ENCODE measurements at regions not wholly inside any gene's neighbourhood (a gene's known extent, or its start where the extent isn't known, plus 50 kb on each side); places are given as distances from the start of the nearest gene placed in this dataset.

DNA sequence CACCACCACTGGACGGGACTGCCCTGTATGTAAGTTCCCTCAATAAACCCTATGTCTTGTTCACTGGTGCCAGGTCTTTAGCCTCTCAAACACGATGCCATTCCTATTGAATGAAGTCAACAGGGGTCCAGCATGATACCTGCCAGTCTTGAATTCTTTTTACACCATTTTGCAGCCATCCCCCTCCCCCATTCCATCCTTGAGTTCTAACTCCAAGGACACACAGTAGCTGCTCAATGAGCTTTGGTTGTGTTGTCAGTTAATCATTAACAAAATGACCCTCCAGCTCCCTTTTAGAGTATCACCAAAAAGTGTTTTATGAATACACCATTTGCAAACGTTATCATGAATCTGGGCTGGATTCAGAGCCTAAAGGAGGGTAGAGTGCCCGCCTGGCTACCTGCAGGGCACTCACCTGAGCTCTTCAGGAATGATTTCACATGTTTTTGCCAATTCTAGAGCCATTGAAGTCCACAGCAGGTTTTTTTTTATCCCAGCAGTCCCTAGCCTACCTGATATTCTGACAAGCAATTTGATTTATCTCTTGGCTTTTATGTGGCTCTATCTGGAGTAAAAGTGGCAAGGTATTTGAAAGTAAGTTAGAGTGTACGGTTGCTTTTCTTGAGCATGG is 271.8 kb downstream of the SMARCA2 start:
- CTCF ChIA-PET, result no interaction called here
- ATAC-seq (no peak), DNase-seq (no peak)
- no peak overlapping the region for H3K4me3 Mint-ChIP-seq
- H3K36me3 Mint-ChIP-seq, result no peaks in the 10 kb centered on the region
- peaks cover 19% of the 10 kb centered on the region for H3K27me3 Mint-ChIP-seq
- H3K4me1 Mint-ChIP-seq, result no peaks in the 10 kb centered on the region
- H3K27ac Mint-ChIP-seq, result no peak overlapping the region
- H3K9me3 Mint-ChIP-seq (ENCODE audit: low read depth), result no peaks in the 10 kb centered on the region

DNA sequence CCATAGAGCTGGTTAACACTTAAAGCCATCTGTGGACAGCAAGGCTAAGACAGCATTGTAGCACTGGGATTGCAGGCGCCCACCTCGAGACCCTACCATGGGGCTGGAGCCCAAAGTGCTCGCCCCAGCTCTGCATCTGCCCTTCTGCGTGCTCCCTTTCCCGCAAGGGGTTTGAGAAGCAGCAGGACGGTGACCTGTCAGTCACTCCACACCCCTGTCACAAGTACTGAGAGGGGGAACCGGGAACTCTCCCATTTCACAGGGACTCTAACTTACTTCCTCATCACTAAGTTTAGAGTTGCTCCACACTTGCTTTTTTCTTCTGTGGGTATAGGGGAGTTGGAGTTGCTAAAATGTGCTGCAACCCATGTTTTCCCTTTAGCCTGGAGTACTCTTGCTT is 273.2 kb downstream of the SMARCA2 start:
- no peaks in the 10 kb centered on the region for H3K9me3 Mint-ChIP-seq (ENCODE audit: low read depth)
- no peak overlapping the region for H3K4me3 Mint-ChIP-seq
- peaks cover 28% of the 10 kb centered on the region for H3K27me3 Mint-ChIP-seq
- CTCF ChIA-PET, result no interaction called here
- ATAC-seq, result no peak
- no peak for DNase-seq
- no peak overlapping the region for H3K27ac Mint-ChIP-seq
- no peaks in the 10 kb centered on the region for H3K36me3 Mint-ChIP-seq
- H3K4me1 Mint-ChIP-seq, result no peaks in the 10 kb centered on the region

DNA sequence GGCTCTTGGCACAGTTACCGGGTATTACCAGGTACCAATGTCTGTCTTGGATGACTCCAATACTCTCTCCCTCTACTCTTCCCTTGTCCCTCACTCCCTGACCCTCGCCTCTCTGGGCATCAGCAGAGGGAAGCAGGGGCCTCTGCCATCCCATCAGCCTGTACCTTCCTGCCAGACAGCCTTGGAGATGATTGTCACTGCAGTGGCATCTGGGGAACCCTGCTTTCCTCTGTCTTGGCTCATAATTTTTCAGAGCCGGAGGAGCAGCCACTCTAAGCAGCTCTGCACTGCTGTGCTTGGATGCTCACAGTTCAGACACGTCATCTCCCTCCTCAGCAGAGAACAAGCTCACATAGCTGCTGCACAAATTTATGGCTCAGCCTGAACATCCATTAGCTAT is 274.1 kb downstream of the SMARCA2 start:
- Mint-ChIP-seq H3K27ac (no peak overlapping the region), H3K4me3 (no peak overlapping the region)
- CTCF ChIA-PET, result no interaction called here

DNA sequence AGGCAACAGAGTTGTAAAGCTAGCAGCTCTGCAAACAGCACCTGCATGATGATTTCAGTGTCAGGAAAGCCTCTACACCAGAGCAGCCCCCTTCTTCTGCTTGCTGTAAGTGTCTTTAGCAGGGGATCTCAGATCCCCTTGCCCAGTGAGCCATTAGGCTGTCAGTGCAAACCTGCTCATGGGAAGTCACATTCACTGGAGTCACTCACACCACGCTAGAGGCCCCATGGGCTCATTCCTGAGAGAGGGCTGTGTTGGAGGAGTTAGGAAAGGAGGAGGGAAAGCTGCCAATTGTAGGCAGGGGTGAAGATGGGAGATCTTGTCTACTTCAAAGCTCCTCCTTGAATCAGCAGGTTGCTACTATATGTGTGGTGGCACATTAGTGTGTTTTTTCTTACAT is 275.2 kb downstream of the SMARCA2 start:
- peaks cover 29% of the 10 kb centered on the region for H3K27me3 Mint-ChIP-seq
- no peaks in the 10 kb centered on the region for H3K4me1 Mint-ChIP-seq
- CTCF ChIA-PET, result no interaction called here
- ATAC-seq (no peak), DNase-seq (no peak)
- H3K4me3 Mint-ChIP-seq, result no peak overlapping the region
- H3K9me3 Mint-ChIP-seq (ENCODE audit: low read depth), result no peaks in the 10 kb centered on the region
- no peak overlapping the region for H3K27ac Mint-ChIP-seq
- H3K36me3 Mint-ChIP-seq, result no peaks in the 10 kb centered on the region

More for the DNA sequence above, 274.1 kb downstream of the SMARCA2 start:
- ATAC-seq (no peak), DNase-seq (no peak)
- Mint-ChIP-seq H3K9me3 (ENCODE audit: low read depth) (no peaks in the 10 kb centered on the region), H3K27me3 (peaks cover 29% of the 10 kb centered on the region), H3K36me3 (no peaks in the 10 kb centered on the region), H3K4me1 (no peaks in the 10 kb centered on the region)

DNA sequence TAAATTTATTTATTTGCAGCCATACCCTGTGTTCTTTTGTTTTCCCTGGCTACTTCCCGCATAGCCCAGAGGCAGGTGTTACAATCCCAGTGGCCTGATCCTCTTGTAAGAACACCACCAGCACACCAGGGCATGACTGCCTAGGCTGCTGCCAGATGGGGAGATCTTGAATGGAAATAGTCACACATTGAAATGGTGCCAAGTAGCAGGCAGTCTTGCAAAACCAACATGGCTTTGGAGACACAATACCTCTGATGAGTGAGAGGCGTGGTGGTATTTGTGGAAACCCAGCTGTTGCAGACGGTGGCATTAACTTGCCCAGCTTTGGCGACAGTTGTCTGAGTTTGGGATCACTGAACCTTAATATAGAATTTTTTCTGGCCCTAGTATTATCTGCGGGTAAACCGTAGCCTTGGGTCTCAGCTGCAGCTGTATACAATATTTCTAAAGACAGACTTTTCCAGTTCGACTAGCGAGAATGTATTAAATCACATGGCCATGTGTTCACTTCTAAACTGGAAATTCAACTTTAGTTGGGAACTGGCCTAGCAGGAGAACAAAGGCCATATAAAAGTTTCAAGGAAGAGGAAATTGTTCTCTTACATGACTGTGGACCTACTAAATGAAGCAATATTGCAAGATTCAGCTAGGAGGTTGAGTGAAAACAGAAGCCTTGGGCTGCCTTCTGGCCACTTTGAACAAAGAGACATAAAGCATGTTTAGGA is 277.0 kb downstream of the SMARCA2 start:
- CTCF ChIA-PET, result no interaction called here
- DNase-seq, result no peak
- no peaks in the 10 kb centered on the region for H3K36me3 Mint-ChIP-seq
- no peak for ATAC-seq
- H3K4me1 Mint-ChIP-seq, result no peaks in the 10 kb centered on the region
- no peak overlapping the region for H3K4me3 Mint-ChIP-seq
- H3K27ac Mint-ChIP-seq, result no peak overlapping the region
- peaks cover 22% of the 10 kb centered on the region for H3K27me3 Mint-ChIP-seq
- H3K9me3 Mint-ChIP-seq (ENCODE audit: low read depth), result no peaks in the 10 kb centered on the region

DNA sequence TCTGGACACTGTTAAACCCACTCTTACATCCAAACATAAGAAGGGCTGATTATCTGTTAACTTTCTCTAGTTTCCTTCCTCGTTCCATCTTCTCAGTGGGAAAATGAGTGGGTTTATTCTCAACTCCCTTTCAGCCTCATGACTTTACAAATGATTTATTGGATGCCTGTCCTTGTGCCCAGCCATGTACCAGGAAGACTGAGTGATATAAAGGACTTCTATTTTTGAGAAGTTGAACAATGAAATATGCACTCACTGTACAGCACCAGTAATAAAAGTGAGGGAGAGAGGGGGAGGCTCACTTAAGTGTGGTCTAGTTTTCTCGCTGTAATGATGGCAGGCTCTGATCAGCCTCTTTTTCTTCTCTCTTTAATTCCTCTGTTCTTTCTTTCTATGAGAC is 277.6 kb downstream of the SMARCA2 start:
- DNase-seq (no peak), ATAC-seq (no peak)
- CTCF ChIA-PET, result no interaction called here
- H3K27ac Mint-ChIP-seq, result no peak overlapping the region
- H3K4me1 Mint-ChIP-seq, result no peaks in the 10 kb centered on the region
- H3K9me3 Mint-ChIP-seq (ENCODE audit: low read depth), result no peaks in the 10 kb centered on the region
- no peak overlapping the region for H3K4me3 Mint-ChIP-seq
- no peaks in the 10 kb centered on the region for H3K36me3 Mint-ChIP-seq
- peaks cover 21% of the 10 kb centered on the region for H3K27me3 Mint-ChIP-seq

DNA sequence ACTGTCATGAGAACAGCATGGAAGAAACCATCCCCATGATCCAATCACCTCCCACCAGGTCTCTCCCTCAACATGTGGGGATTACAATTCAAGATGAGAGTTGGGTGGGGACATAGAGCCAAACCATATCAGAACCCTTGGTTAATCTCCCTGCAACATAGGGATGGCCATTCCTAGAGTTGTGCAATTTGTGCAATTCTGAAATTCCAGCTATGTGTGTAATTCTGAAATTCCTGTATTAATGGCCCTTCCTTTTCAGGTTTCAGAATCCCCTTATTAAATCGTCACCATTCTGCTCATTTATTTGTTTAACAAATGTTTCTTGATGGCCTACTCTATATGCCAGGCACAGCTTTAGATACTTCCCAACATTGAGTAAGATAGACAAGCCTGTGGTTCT is 282.6 kb downstream of the SMARCA2 start:
- CTCF ChIA-PET, result no interaction called here
- Mint-ChIP-seq H3K27ac (no peak overlapping the region), H3K9me3 (ENCODE audit: low read depth) (peaks cover 2% of the 10 kb centered on the region), H3K4me3 (no peak overlapping the region), H3K27me3 (peaks cover 12% of the 10 kb centered on the region), H3K4me1 (no peaks in the 10 kb centered on the region), H3K36me3 (no peaks in the 10 kb centered on the region)
- DNase-seq (no peak), ATAC-seq (no peak)

DNA sequence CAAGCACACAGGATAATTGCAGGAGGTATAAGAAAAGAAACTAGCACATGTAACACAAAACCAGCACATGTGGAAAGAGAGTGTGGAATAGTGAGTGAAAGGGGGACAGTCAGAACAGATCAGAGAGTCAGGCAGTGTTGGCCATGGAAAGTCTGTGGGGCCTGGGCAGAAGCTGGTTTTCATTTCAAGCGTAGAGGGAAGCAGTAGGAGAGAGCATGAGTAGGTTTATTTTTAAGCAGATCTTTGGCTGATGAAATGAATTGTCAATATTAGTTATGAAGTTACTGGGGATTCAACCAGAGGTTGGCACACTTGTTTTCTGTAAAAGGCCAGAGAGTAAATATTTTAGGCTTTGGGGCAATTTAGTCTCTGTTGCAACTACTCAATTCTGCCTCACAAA is 283.1 kb downstream of the SMARCA2 start:
- Mint-ChIP-seq H3K4me1 (no peaks in the 10 kb centered on the region), H3K36me3 (no peaks in the 10 kb centered on the region), H3K27ac (no peak overlapping the region), H3K4me3 (no peak overlapping the region), H3K27me3 (peaks cover 7% of the 10 kb centered on the region), H3K9me3 (ENCODE audit: low read depth) (peaks cover 2% of the 10 kb centered on the region)
- CTCF ChIA-PET, result no interaction called here
- DNase-seq (no peak), ATAC-seq (no peak)

DNA sequence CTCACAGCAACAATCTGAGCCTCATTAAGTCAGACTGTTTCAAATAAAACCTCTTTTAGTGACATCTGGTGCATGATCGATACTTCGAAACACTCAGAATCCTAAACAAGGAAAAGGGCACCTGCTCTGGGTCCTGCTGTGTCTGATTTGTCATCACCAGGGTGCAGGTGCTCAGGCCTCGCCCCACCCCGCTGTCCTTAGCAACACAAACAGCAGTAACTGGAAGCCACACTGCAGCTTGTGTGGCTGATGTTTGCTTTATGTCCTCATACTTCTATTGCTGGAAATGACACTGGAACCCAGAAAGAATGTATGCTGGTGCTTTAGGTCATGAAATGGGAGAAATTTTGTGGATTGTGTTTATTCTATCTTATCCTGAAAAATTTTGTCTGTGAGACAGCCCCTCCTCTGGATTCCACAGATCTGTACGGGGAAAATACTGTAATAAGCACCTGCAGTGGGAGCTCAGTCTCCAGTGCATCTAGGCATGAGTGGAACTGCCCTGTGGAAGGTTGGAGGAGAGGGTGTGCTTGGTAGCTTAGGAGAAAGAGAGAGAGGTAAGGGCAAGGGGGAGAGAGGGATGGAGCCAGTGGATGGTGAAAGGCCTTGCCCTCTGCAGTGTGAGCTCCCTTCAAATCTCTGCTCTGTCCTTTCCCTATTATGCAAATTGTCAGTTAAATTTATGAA is 284.2 kb downstream of the SMARCA2 start:
- CTCF ChIA-PET, result no interaction called here
- no peaks in the 10 kb centered on the region for H3K4me1 Mint-ChIP-seq
- no peak overlapping the region for H3K27ac Mint-ChIP-seq
- peaks cover 2% of the 10 kb centered on the region for H3K27me3 Mint-ChIP-seq
- no peak for DNase-seq
- H3K36me3 Mint-ChIP-seq, result no peaks in the 10 kb centered on the region
- H3K9me3 Mint-ChIP-seq (ENCODE audit: low read depth), result peaks cover 2% of the 10 kb centered on the region
- no peak for ATAC-seq
- no peak overlapping the region for H3K4me3 Mint-ChIP-seq

DNA sequence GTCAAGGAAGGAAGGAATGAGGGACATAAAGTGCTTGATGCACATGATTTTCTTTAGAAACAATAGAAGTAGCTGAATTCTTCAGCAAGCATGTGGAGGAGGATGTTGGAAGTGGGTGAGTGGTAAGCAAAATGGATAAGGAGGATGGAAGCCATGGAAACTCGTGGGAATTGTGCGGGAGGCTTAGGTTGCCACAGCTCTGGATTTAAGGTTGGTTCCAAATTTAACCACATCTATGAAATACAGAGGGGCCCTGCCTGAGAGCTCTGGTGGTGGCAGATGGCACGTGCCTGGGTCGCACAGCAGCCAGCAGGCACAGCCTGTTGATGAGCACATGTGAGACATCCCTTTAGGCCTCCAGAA is 284.7 kb downstream of the SMARCA2 start:
- Mint-ChIP-seq H3K27me3 (peaks cover 2% of the 10 kb centered on the region), H3K9me3 (ENCODE audit: low read depth) (peaks cover 2% of the 10 kb centered on the region), H3K4me1 (no peaks in the 10 kb centered on the region), H3K36me3 (no peaks in the 10 kb centered on the region), H3K4me3 (no peak overlapping the region), H3K27ac (no peak overlapping the region)
- CTCF ChIA-PET, result no interaction called here
- DNase-seq (no peak), ATAC-seq (no peak)

DNA sequence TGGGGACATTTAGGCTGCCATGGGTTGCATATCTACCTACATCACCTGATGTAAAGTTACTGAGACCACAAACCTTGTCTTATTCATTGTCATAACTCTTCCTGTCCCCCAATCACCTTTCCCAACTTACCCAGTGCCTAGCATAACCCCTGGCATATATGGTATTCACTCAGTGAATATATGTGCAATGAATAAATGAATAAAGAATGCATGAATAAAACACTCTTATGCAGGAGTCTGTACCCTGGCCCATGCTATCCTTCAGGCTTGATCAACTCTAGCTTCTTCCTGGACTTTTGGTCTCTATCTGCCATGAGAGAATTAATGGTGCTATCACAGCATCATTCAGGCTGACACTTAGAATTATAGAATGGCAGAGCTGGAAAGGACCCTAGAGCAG is 285.2 kb downstream of the SMARCA2 start:
- CTCF ChIA-PET, result no interaction called here
- Mint-ChIP-seq H3K27me3 (peaks cover 2% of the 10 kb centered on the region), H3K4me3 (no peak overlapping the region), H3K27ac (no peak overlapping the region), H3K36me3 (no peaks in the 10 kb centered on the region), H3K4me1 (no peaks in the 10 kb centered on the region), H3K9me3 (ENCODE audit: low read depth) (peaks cover 2% of the 10 kb centered on the region)
- ATAC-seq (no peak), DNase-seq (no peak)

DNA sequence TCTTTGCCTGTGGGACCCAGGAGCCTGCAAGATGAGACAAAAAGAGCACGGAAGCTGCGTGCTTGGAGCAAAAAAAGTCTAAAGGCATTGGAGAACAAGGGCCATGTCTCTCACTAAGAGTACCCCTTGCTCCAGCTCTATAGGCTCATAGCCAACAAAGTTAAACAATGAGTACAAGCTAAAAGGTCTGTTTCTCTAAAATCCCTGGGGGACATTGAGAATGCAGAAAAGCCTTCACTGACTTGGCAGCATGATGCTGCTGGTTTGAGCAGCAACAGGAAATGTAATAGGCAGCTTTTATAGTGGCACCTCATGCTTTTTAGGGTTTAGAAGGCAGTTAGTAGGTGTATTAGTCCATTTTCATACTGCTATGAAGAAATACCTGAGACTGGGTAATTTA is 287.5 kb downstream of the SMARCA2 start:
- H3K36me3 Mint-ChIP-seq, result no peaks in the 10 kb centered on the region
- no peak for DNase-seq
- H3K4me1 Mint-ChIP-seq, result no peaks in the 10 kb centered on the region
- CTCF ChIA-PET, result no interaction called here
- no peak overlapping the region for H3K4me3 Mint-ChIP-seq
- peaks cover 2% of the 10 kb centered on the region for H3K9me3 Mint-ChIP-seq (ENCODE audit: low read depth)
- no peak for ATAC-seq
- peaks cover 2% of the 10 kb centered on the region for H3K27me3 Mint-ChIP-seq
- H3K27ac Mint-ChIP-seq, result no peak overlapping the region

DNA sequence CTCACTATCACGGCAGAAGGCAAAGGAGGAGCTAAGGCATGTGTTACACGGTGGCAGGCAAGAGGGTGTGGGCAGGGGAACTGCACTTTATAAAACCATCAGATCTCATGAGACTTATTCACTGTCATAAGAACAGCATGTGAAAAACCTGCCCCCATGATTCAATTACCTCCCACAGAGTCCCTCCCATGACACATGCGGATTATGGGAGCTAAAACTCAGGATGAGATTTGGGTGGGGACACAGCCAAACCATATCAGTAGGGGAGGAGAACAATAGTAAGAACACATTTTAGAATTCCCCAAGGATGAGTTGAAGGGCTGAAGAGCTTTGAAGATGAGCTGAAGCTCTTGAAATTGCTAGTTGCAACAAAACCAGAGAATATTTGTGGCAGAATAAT is 287.9 kb downstream of the SMARCA2 start:
- Mint-ChIP-seq H3K4me3 (no peak overlapping the region), H3K9me3 (ENCODE audit: low read depth) (peaks cover 2% of the 10 kb centered on the region), H3K36me3 (no peaks in the 10 kb centered on the region), H3K27ac (no peak overlapping the region), H3K27me3 (peaks cover 2% of the 10 kb centered on the region), H3K4me1 (no peaks in the 10 kb centered on the region)
- CTCF ChIA-PET, result no interaction called here
- DNase-seq, result no peak
- ATAC-seq, result no peak

DNA sequence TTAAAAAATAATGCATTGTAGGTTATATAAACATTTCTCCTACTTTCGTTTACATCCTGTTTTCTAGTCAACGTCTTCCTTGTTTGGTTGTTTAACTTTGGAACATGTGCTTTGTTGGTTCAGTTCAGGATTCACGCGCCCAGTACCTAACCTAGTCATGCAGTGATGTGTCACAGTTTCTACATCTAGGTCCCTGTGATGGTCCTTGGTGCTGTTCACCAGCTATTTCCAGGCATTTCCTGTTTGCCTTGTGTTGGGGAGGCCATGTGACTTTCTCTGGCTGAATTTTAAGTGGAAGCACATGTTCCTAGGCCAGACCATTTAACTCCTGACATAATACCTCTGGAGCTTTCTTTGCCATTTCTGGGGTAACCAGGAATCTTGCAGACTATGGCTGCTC is 292.3 kb downstream of the SMARCA2 start:
- CTCF ChIA-PET, result no interaction called here
- Mint-ChIP-seq H3K4me3 (no peak overlapping the region), H3K36me3 (no peaks in the 10 kb centered on the region), H3K9me3 (ENCODE audit: low read depth) (peaks cover 2% of the 10 kb centered on the region), H3K27me3 (peaks cover 6% of the 10 kb centered on the region), H3K4me1 (no peaks in the 10 kb centered on the region), H3K27ac (no peak overlapping the region)
- DNase-seq (no peak), ATAC-seq (no peak)

Data from activated CD8-positive, alpha-beta memory T cell treated with anti-CD3 and anti-CD28 coated beads, Interleukin-2, amount 10 ng/mL, durations not matched to agents 7 days and 5 days (primary cell).